Panc1 (cell line): ENCODE measurements at regions not wholly inside any gene's neighbourhood (a gene's known extent, or its start where the extent isn't known, plus 50 kb on each side); places are given as distances from the start of the nearest gene placed in this dataset.

Source experiments
- POLR2AphosphoS5 ChIP-seq: IDR thresholded peaks from 2 replicates; pipeline ENCODE4 v1.6.1; 2012; ENCODE audit warnings: mild to moderate bottlenecking, low read depth, low read length, moderate library complexity
- REST ChIP-seq, 2 experiments: IDR thresholded peaks; 2 replicates each; pipeline ENCODE4 v1.6.1; 2011 to 2012; ENCODE audit warnings: low read depth in 2 of 2, control low read depth in 1 of 2, low read length in 1 of 2, mild to moderate bottlenecking in 1 of 2, moderate library complexity in 1 of 2; ENCODE audit not compliant: insufficient read depth in 1 of 2
- SIN3A ChIP-seq: IDR thresholded peaks from 2 replicates; pipeline ENCODE4 v1.6.1; 2012; ENCODE audit warnings: low read depth, mild to moderate bottlenecking, low read length, moderate library complexity, borderline replicate concordance; ENCODE audit not compliant: insufficient read depth
- TF ChIP-seq, protein P1 (sequence below): fragments of 450-650 bp; IDR thresholded peaks from 2 replicates; pipeline ENCODE4 v1.5.1; 2017; ENCODE audit warnings: mild to moderate bottlenecking

DNA sequence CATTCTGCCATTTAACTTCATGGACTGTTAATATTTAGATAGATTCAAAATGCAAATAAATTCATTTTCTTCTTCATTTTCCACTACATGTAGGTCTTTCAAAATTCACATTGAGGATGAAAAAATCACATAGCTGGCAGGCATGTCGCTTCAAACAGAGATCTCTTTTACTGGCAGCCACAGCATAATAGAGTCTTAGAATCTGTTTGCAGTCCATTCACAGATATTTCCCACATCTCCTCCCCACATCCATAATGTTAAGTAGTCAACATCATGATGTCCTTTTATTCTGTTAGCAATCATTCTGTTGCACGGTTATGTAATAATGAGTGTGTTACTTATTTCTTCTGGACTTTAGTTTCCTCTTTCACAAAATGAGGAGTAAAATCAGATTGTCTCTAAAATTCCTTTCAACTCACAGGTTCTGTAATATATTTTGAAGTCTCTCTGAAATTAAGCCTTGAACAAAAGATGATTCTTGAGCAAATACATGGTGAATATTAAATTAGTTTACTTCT is 257.5 kb upstream of the SNX7 start:
- TF ChIP-seq REST (IDR thresholded peaks at IDR 0.05; ENCODE audit: insufficient read depth in 1 of 2, low read depth in 2 of 2, low read length in 1 of 2) (no peak), POLR2AphosphoS5 (no peak), SIN3A (no peak)
- TF ChIP-seq, protein P1, sequence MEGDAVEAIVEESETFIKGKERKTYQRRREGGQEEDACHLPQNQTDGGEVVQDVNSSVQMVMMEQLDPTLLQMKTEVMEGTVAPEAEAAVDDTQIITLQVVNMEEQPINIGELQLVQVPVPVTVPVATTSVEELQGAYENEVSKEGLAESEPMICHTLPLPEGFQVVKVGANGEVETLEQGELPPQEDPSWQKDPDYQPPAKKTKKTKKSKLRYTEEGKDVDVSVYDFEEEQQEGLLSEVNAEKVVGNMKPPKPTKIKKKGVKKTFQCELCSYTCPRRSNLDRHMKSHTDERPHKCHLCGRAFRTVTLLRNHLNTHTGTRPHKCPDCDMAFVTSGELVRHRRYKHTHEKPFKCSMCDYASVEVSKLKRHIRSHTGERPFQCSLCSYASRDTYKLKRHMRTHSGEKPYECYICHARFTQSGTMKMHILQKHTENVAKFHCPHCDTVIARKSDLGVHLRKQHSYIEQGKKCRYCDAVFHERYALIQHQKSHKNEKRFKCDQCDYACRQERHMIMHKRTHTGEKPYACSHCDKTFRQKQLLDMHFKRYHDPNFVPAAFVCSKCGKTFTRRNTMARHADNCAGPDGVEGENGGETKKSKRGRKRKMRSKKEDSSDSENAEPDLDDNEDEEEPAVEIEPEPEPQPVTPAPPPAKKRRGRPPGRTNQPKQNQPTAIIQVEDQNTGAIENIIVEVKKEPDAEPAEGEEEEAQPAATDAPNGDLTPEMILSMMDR = no peak
